Activated naive CD4-positive, alpha-beta T cell treated with anti-CD3 and anti-CD28 coated beads for 36 hours (primary cell): ENCODE measurements at regions not wholly inside any gene's neighbourhood (a gene's known extent, or its start where the extent isn't known, plus 50 kb on each side); places are given as distances from the start of the nearest gene placed in this dataset.

Experiments used
- CTCF ChIA-PET: fragments of 350-600 bp; sonication (Branson Sonifier 250); formaldehyde crosslinking; loops from one replicate; lab custom pipeline; 2021; ENCODE audit warnings: antibody characterized with exemption; lab: Charles Lee
- DNase-seq: peaks from one replicate; pipeline ENCODE4 v3.0.0-alpha.2; 2020
- H3K27ac Mint-ChIP-seq: one replicate; pipeline ENCODE4 v1.8.0; 2021; ENCODE audit warnings: mild to moderate bottlenecking, mixed read lengths
- H3K27me3 Mint-ChIP-seq: one replicate; pipeline ENCODE4 v1.8.0; 2021; ENCODE audit warnings: low read depth, mixed read lengths
- H3K36me3 Mint-ChIP-seq: one replicate; pipeline ENCODE4 v1.8.0; 2021; ENCODE audit warnings: low read depth, mixed read lengths
- H3K4me1 Mint-ChIP-seq: one replicate; pipeline ENCODE4 v1.8.0; 2021; ENCODE audit warnings: low read depth, mixed read lengths
- H3K4me3 Mint-ChIP-seq: one replicate; pipeline ENCODE4 v1.8.0; 2021; ENCODE audit warnings: mild to moderate bottlenecking, moderate library complexity, mixed read lengths
- H3K9me3 Mint-ChIP-seq: one replicate; pipeline ENCODE4 v1.8.0; 2021; ENCODE audit warnings: mixed read lengths
- intact Hi-C: fragments of 100-400 bp; cut with micrococcal nuclease; formaldehyde crosslinking; loops from one replicate; pipeline ENCODE4 v1.15.1; 2023

- CTCF ChIA-PET, result no interaction called here
- intact Hi-C loops, result no loop called here
- no peak overlapping the region for H3K4me3 Mint-ChIP-seq
- no peak overlapping the region for H3K27ac Mint-ChIP-seq
- no peaks in the 10 kb centered on the region for H3K4me1 Mint-ChIP-seq
- no peaks in the 10 kb centered on the region for H3K27me3 Mint-ChIP-seq
- H3K36me3 Mint-ChIP-seq, result no peaks in the 10 kb centered on the region
- no peak for DNase-seq
- no peaks in the 10 kb centered on the region for H3K9me3 Mint-ChIP-seq
Observed at GRCh38 chr20:48096212-48096875, 311.1 kb upstream of the SULF2 start.

GRCh38 chr20:48094944-48095343 lies 309.7 kb upstream of the SULF2 start:
- H3K9me3 Mint-ChIP-seq, result no peaks in the 10 kb centered on the region
- no peak overlapping the region for H3K4me3 Mint-ChIP-seq
- H3K27ac Mint-ChIP-seq, result no peak overlapping the region
- no peak for DNase-seq
- H3K36me3 Mint-ChIP-seq, result no peaks in the 10 kb centered on the region
- intact Hi-C loops, result no loop called here
- CTCF ChIA-PET, result no interaction called here
- peaks cover 4% of the 10 kb centered on the region for H3K27me3 Mint-ChIP-seq
- no peaks in the 10 kb centered on the region for H3K4me1 Mint-ChIP-seq

DNA sequence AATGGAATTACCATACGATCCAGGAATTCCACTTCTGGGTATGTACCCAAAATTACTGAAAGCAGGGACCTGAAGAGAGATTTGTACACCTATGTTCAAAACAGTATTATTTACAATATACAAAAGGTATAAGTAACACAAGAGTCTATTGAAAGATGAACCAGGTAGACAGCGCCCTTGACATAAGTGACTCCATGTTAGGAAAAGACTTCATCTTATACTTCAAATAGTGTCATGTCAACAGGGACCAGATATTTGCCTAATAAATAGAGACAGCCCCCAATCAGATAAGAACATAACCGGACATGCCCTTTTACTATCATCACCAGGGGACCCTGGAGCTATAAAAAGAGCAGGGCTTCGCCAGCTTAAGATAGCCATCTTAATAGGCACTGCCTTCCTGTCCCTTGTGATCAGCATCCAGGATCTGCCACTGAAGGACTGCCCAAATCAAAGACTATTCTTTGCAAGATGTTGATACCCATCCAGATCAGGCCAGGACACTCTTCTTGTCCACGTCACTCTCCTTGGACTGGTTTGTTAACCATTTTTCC lies 309.0 kb upstream of the SULF2 start:
- no peaks in the 10 kb centered on the region for H3K9me3 Mint-ChIP-seq
- H3K36me3 Mint-ChIP-seq, result no peaks in the 10 kb centered on the region
- intact Hi-C loops, result no loop called here
- peaks cover 6% of the 10 kb centered on the region for H3K27me3 Mint-ChIP-seq
- CTCF ChIA-PET, result no interaction called here
- no peak for DNase-seq
- no peak overlapping the region for H3K27ac Mint-ChIP-seq
- no peaks in the 10 kb centered on the region for H3K4me1 Mint-ChIP-seq
- H3K4me3 Mint-ChIP-seq, result no peak overlapping the region

- H3K27me3 Mint-ChIP-seq, result peaks cover 6% of the 10 kb centered on the region
- CTCF ChIA-PET, result no interaction called here
- H3K4me1 Mint-ChIP-seq, result no peaks in the 10 kb centered on the region
- H3K4me3 Mint-ChIP-seq, result no peak overlapping the region
- H3K9me3 Mint-ChIP-seq, result no peaks in the 10 kb centered on the region
- no peak for DNase-seq
- no peak overlapping the region for H3K27ac Mint-ChIP-seq
- intact Hi-C loops, result no loop called here
- H3K36me3 Mint-ChIP-seq, result no peaks in the 10 kb centered on the region
Observed at GRCh38 chr20:48092596-48093280, 307.5 kb upstream of the SULF2 start.

GRCh38 chr20:48090784-48091183 lies 305.5 kb upstream of the SULF2 start:
- DNase-seq, result no peak
- intact Hi-C loops, result no loop called here
- Mint-ChIP-seq H3K4me1 (no peaks in the 10 kb centered on the region), H3K27ac (no peak overlapping the region), H3K4me3 (no peak overlapping the region), H3K9me3 (no peaks in the 10 kb centered on the region), H3K27me3 (peaks cover 6% of the 10 kb centered on the region), H3K36me3 (no peaks in the 10 kb centered on the region)
- CTCF ChIA-PET, result no interaction called here

- H3K27me3 Mint-ChIP-seq, result peaks cover 6% of the 10 kb centered on the region
- H3K9me3 Mint-ChIP-seq, result no peaks in the 10 kb centered on the region
- intact Hi-C loops, result no loop called here
- no peak overlapping the region for H3K27ac Mint-ChIP-seq
- H3K36me3 Mint-ChIP-seq, result no peaks in the 10 kb centered on the region
- CTCF ChIA-PET, result no interaction called here
- DNase-seq, result no peak
- H3K4me1 Mint-ChIP-seq, result no peaks in the 10 kb centered on the region
- H3K4me3 Mint-ChIP-seq, result no peak overlapping the region
Observed at GRCh38 chr20:48090314-48090713, 305.0 kb upstream of the SULF2 start.

GRCh38 chr20:48080583-48080982 lies 295.3 kb upstream of the SULF2 start:
- Mint-ChIP-seq H3K36me3 (no peaks in the 10 kb centered on the region), H3K9me3 (peaks cover 4% of the 10 kb centered on the region), H3K4me1 (no peaks in the 10 kb centered on the region), H3K4me3 (no peak overlapping the region), H3K27me3 (peaks cover 6% of the 10 kb centered on the region), H3K27ac (no peak overlapping the region)
- intact Hi-C loops, result no loop called here
- no peak for DNase-seq
- CTCF ChIA-PET, result no interaction called here

GRCh38 chr20:48079028-48079427 lies 293.7 kb upstream of the SULF2 start:
- H3K4me3 Mint-ChIP-seq, result no peak overlapping the region
- DNase-seq, result no peak
- no peaks in the 10 kb centered on the region for H3K9me3 Mint-ChIP-seq
- H3K27ac Mint-ChIP-seq, result no peak overlapping the region
- H3K4me1 Mint-ChIP-seq, result no peaks in the 10 kb centered on the region
- H3K36me3 Mint-ChIP-seq, result no peaks in the 10 kb centered on the region
- intact Hi-C loops, result no loop called here
- H3K27me3 Mint-ChIP-seq, result peaks cover 6% of the 10 kb centered on the region
- CTCF ChIA-PET, result no interaction called here

- H3K4me3 Mint-ChIP-seq, result no peak overlapping the region
- no peak for DNase-seq
- CTCF ChIA-PET, result no interaction called here
- H3K36me3 Mint-ChIP-seq, result no peaks in the 10 kb centered on the region
- H3K27ac Mint-ChIP-seq, result no peak overlapping the region
- H3K9me3 Mint-ChIP-seq, result no peaks in the 10 kb centered on the region
- intact Hi-C loops, result no loop called here
- no peaks in the 10 kb centered on the region for H3K4me1 Mint-ChIP-seq
- H3K27me3 Mint-ChIP-seq, result peaks cover 6% of the 10 kb centered on the region
Observed at GRCh38 chr20:48076747-48077146, 291.5 kb upstream of the SULF2 start.

DNA sequence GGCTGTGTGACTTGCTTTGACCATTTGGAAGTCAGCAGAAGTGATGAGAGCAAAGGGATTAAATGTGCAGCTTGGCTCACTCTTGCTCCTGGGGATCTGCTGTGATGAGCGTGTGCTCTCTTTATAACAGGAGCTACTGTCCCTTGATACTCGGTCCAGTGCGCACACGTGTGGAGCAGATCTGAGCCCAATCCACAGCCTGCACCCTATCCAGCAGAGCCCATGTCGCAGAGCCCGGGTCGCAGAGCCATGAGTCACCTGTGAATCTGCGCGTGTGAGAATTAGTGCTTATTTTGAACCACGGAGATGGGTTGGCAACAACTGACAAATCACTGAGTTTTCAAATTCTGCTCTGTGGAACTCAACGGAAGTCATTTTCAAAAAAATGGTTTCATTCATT lies 291.0 kb upstream of the SULF2 start:
- intact Hi-C loops, result no loop called here
- CTCF ChIA-PET, result no interaction called here
- Mint-ChIP-seq H3K4me1 (no peaks in the 10 kb centered on the region), H3K27me3 (peaks cover 6% of the 10 kb centered on the region), H3K4me3 (no peak overlapping the region), H3K9me3 (no peaks in the 10 kb centered on the region), H3K27ac (no peak overlapping the region), H3K36me3 (no peaks in the 10 kb centered on the region)
- DNase-seq, result no peak

DNA sequence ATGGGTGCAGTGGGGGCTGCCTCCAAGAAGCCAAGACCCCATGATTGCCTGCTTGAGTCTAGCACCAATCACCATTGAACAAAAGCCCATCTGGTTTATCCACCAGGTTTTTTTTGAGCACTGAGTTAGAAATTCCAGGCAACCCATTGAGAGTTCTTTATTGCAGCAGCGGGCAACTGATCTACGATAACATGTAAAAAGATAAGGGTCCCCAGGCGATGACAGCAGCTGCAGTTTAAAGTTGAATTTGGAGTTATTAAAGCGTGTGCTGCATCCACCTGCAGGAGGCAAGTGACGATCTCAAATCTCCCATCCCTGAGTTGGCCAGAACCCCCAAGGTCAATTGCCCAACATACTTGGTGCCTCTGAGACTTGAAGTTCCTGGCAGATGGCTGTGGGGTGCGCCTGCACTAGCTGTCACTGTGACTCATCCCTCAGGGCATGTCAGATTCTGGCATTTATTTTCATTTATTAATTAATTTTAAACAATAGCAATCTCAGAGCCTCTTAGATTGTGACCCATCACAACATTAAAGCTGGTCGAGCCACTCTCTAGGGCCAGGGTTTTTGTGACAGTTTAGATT lies 290.4 kb upstream of the SULF2 start:
- intact Hi-C loops, result no loop called here
- no peak for DNase-seq
- Mint-ChIP-seq H3K36me3 (no peaks in the 10 kb centered on the region), H3K4me3 (no peak overlapping the region), H3K4me1 (no peaks in the 10 kb centered on the region), H3K9me3 (no peaks in the 10 kb centered on the region), H3K27me3 (peaks cover 6% of the 10 kb centered on the region), H3K27ac (no peak overlapping the region)
- CTCF ChIA-PET, result no interaction called here

DNA sequence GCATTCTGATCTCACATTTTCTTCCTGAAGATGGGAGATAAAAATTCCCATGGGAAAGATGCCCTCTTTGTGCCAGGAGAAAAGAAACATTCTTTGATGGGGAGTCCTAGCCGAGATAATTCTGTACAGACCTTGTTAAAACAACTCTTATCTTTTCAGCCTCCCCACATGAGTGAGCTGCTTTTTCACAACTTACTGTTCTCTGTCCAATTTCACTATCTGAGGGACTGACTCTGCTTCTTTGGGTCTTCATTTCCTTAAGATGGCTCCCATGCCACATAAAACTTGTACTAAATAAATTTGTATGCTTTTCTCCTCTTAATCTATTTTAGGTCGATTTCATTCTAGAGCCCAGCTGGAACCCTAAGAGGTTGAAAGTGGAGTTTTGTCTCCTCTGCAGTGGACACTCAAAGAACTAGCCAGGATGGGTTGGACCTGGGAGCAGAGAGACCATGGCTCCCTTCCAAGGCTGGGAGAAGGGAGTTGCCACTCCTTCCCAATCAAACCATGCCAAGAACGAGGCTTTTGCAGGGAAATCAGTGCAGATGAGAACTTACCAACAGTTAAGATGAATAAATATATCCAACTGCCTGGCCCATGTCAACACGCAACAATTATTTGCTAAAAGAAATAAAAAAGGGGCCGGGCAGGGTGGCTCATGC lies 285.8 kb upstream of the SULF2 start:
- Mint-ChIP-seq H3K4me3 (no peak overlapping the region), H3K27ac (no peak overlapping the region), H3K4me1 (no peaks in the 10 kb centered on the region), H3K27me3 (no peaks in the 10 kb centered on the region), H3K36me3 (no peaks in the 10 kb centered on the region), H3K9me3 (no peaks in the 10 kb centered on the region)
- CTCF ChIA-PET, result no interaction called here
- intact Hi-C loops, result no loop called here
- DNase-seq, result no peak
